ENCODE measurements at regions not wholly inside any gene's neighbourhood (a gene's known extent, or its start where the extent isn't known, plus 50 kb on each side); places are given as distances from the start of the nearest gene placed in this dataset.

DNA sequence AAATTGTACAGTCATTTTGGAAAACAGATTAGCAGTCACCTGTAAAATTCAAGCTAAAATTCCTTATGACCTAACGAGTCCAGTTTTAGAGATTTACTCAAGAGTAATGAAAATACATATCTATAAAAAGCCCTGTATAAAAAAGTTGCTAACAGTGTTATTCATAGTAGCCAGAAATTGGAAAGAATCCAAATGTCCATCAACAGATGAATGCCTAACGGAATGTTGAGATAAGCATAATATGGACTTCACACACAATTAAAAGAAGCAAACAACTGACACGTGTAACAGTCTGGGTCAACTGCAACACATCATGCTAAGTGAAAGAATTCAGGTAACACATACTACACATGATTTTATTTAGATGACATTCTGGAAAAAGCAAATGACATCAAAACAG is 584.8 kb upstream of the AGA start:
- TF ChIP-seq POLR2A (IDR thresholded peaks at IDR 0.05; ENCODE audit: low read length) (no peak), GATA1 (IDR thresholded peaks at IDR 0.05; ENCODE audit: low read depth, low read length) (no peak)

Measured in erythroblast (primary cell).